ENCODE measurements at regions not wholly inside any gene's neighbourhood (a gene's known extent, or its start where the extent isn't known, plus 50 kb on each side); places are given as distances from the start of the nearest gene placed in this dataset.

- no peak for TF ChIP-seq EZH2 (IDR thresholded peaks at IDR 0.05; ENCODE audit: low read depth, unreplicated experiment)
- no peak for TF ChIP-seq CTCF (conservative IDR thresholded peaks at IDR 0.05; ENCODE audit: low read depth in 2 of 2)
- TF ChIP-seq EZH2phosphoT487 (IDR thresholded peaks at IDR 0.05; ENCODE audit: unreplicated experiment), result no peak
- TF ChIP-seq POLR2AphosphoS5 (IDR thresholded peaks at IDR 0.05; ENCODE audit: low read depth), result no peak
- no peak for TF ChIP-seq REST (IDR thresholded peaks at IDR 0.05; ENCODE audit: unreplicated experiment)
- TF ChIP-seq CREB1 (CRISPR knock-in tag; IDR thresholded peaks at IDR 0.05; ENCODE audit: low read depth), result no peak
- TF ChIP-seq ZNF114 (CRISPR knock-in tag; IDR thresholded peaks at IDR 0.05), result no peak
- TF ChIP-seq ZNF331 (CRISPR knock-in tag; IDR thresholded peaks at IDR 0.05; ENCODE audit: low read depth), result no peak
- TF ChIP-seq ETS1 (IDR thresholded peaks at IDR 0.05), result no peak
- no peak for TF ChIP-seq ZNF462 (CRISPR knock-in tag; IDR thresholded peaks at IDR 0.05)
- TF ChIP-seq NANOG (IDR thresholded peaks at IDR 0.05; ENCODE audit: borderline replicate concordance), result no peak
- no peak for TF ChIP-seq JUNB (IDR thresholded peaks at IDR 0.05; ENCODE audit: unreplicated experiment)
- no peak for TF ChIP-seq STAT1 (IDR thresholded peaks at IDR 0.05; ENCODE audit: unreplicated experiment)
These were observed 130.9 kb downstream of the ASB7 start for GRCh38 chr15:100733101-100733842.

Data from GM23338 (cell line).